ENCODE measurements at regions not wholly inside any gene's neighbourhood (a gene's known extent, or its start where the extent isn't known, plus 50 kb on each side); places are given as distances from the start of the nearest gene placed in this dataset.
"Not testable (repeated sequence)": the region's sequence is repeated elsewhere in the genome, so short reads cannot be mapped to it uniquely, and the experiment has no call there.

DNA sequence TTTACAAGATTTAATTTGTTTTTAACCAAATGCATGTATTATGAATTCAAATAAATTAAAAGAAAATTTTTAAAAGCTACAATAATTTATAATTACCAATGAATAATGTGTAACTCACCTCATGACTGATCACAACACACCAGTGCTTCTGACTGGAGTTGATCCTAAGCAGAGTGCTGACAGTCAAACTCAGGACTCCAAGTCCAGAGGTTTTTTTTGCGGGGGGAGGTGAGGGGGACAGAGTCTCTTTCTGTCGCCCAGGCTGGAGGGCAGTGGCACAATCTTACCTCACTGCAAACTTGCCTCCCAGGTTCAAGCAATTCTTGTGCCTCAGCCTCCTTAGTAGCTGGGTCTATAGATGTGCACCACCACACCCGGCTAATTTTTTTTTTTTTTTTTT is 71.0 kb upstream of the MELK start:
- H3K4me3 Mint-ChIP-seq (ENCODE audit: low read depth, unreplicated experiment), result no peak overlapping the region
- H3K27me3 Mint-ChIP-seq (ENCODE audit: unreplicated experiment), result no peaks in the 10 kb centered on the region
- no TSS peak for BruUV-seq (replicated peaks)
- CTCF ChIA-PET, result no interaction called here
- H3K9me3 Mint-ChIP-seq (ENCODE audit: low read depth, unreplicated experiment), result no peaks in the 10 kb centered on the region
- TF ChIP-seq, protein P1, sequence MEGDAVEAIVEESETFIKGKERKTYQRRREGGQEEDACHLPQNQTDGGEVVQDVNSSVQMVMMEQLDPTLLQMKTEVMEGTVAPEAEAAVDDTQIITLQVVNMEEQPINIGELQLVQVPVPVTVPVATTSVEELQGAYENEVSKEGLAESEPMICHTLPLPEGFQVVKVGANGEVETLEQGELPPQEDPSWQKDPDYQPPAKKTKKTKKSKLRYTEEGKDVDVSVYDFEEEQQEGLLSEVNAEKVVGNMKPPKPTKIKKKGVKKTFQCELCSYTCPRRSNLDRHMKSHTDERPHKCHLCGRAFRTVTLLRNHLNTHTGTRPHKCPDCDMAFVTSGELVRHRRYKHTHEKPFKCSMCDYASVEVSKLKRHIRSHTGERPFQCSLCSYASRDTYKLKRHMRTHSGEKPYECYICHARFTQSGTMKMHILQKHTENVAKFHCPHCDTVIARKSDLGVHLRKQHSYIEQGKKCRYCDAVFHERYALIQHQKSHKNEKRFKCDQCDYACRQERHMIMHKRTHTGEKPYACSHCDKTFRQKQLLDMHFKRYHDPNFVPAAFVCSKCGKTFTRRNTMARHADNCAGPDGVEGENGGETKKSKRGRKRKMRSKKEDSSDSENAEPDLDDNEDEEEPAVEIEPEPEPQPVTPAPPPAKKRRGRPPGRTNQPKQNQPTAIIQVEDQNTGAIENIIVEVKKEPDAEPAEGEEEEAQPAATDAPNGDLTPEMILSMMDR (IDR thresholded peaks at IDR 0.05; ENCODE audit: unreplicated experiment), result no peak
- H3K36me3 Mint-ChIP-seq (ENCODE audit: insufficient read depth, unreplicated experiment), result no peaks in the 10 kb centered on the region
- no peaks in the 10 kb centered on the region for H3K4me1 Mint-ChIP-seq (ENCODE audit: low read depth, unreplicated experiment)
- intact Hi-C loops (cut with micrococcal nuclease; ENCODE audit: unreplicated experiment), result no loop called here
- DNase-seq, result no peak
- no peak overlapping the region for H3K27ac Mint-ChIP-seq (ENCODE audit: unreplicated experiment)

DNA sequence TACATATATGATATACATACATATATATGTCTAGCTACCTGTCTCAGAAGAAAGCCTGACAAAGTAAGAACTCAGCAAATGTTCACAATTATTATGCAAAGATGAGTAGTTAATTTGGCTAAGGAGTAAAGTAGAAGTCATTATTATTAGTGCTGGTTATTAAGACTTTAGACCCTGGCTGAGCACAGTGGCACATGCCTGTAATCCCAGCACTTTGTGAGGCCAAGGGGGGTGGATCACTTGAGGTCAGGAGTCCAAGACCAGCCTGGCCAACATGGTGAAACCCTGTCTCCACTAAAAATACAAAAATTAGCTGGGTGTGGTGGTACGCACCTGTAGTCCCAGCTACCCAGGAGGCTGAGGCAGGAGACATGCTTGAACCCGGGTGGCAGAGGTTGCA is 71.8 kb upstream of the MELK start:
- CTCF ChIA-PET; H3K9me3 Mint-ChIP-seq (ENCODE audit: low read depth, unreplicated experiment); H3K4me1 Mint-ChIP-seq (ENCODE audit: low read depth, unreplicated experiment); BruUV-seq (replicated peaks); H3K4me3 Mint-ChIP-seq (ENCODE audit: low read depth, unreplicated experiment); H3K27me3 Mint-ChIP-seq (ENCODE audit: unreplicated experiment); DNase-seq; H3K36me3 Mint-ChIP-seq (ENCODE audit: insufficient read depth, unreplicated experiment); intact Hi-C loops (cut with micrococcal nuclease; ENCODE audit: unreplicated experiment); H3K27ac Mint-ChIP-seq (ENCODE audit: unreplicated experiment): not testable (repeated sequence)

- CTCF ChIA-PET, result no interaction called here
- no peak overlapping the region for H3K4me3 Mint-ChIP-seq (ENCODE audit: low read depth, unreplicated experiment)
- no peaks in the 10 kb centered on the region for H3K4me1 Mint-ChIP-seq (ENCODE audit: low read depth, unreplicated experiment)
- no peak for DNase-seq
- no peak overlapping the region for H3K27ac Mint-ChIP-seq (ENCODE audit: unreplicated experiment)
- H3K27me3 Mint-ChIP-seq (ENCODE audit: unreplicated experiment), result peaks cover 5% of the 10 kb centered on the region
- no peaks in the 10 kb centered on the region for H3K36me3 Mint-ChIP-seq (ENCODE audit: insufficient read depth, unreplicated experiment)
- BruUV-seq (replicated peaks), result no TSS peak
- intact Hi-C loops (cut with micrococcal nuclease; ENCODE audit: unreplicated experiment), result no loop called here
- no peaks in the 10 kb centered on the region for H3K9me3 Mint-ChIP-seq (ENCODE audit: low read depth, unreplicated experiment)
- TF ChIP-seq, protein P1 (IDR thresholded peaks at IDR 0.05; ENCODE audit: unreplicated experiment), result no peak
Observed at GRCh38 chr9:36499174-36499890, 73.4 kb upstream of the MELK start.

GRCh38 chr9:36493564-36493963 is 79.1 kb upstream of the MELK start:
- H3K4me3 Mint-ChIP-seq (ENCODE audit: low read depth, unreplicated experiment); H3K27me3 Mint-ChIP-seq (ENCODE audit: unreplicated experiment); H3K4me1 Mint-ChIP-seq (ENCODE audit: low read depth, unreplicated experiment); CTCF ChIA-PET; BruUV-seq (replicated peaks); H3K27ac Mint-ChIP-seq (ENCODE audit: unreplicated experiment); H3K36me3 Mint-ChIP-seq (ENCODE audit: insufficient read depth, unreplicated experiment); H3K9me3 Mint-ChIP-seq (ENCODE audit: low read depth, unreplicated experiment); DNase-seq; intact Hi-C loops (cut with micrococcal nuclease; ENCODE audit: unreplicated experiment): not testable (repeated sequence)

GRCh38 chr9:36492865-36493264 is 79.8 kb upstream of the MELK start:
- TF ChIP-seq, protein P1 (IDR thresholded peaks at IDR 0.05; ENCODE audit: unreplicated experiment), result no peak
- no TSS peak for BruUV-seq (replicated peaks)
- no peaks in the 10 kb centered on the region for H3K36me3 Mint-ChIP-seq (ENCODE audit: insufficient read depth, unreplicated experiment)
- intact Hi-C loops (cut with micrococcal nuclease; ENCODE audit: unreplicated experiment), result no loop called here
- H3K27me3 Mint-ChIP-seq (ENCODE audit: unreplicated experiment), result peaks cover 7% of the 10 kb centered on the region
- CTCF ChIA-PET, result no interaction called here
- DNase-seq, result no peak
- no peak overlapping the region for H3K27ac Mint-ChIP-seq (ENCODE audit: unreplicated experiment)
- no peaks in the 10 kb centered on the region for H3K4me1 Mint-ChIP-seq (ENCODE audit: low read depth, unreplicated experiment)
- no peaks in the 10 kb centered on the region for H3K9me3 Mint-ChIP-seq (ENCODE audit: low read depth, unreplicated experiment)
- H3K4me3 Mint-ChIP-seq (ENCODE audit: low read depth, unreplicated experiment), result no peak overlapping the region

Data from Calu3 (cell line).